ENCODE measurements at regions not wholly inside any gene's neighbourhood (a gene's known extent, or its start where the extent isn't known, plus 50 kb on each side); places are given as distances from the start of the nearest gene placed in this dataset.

DNA sequence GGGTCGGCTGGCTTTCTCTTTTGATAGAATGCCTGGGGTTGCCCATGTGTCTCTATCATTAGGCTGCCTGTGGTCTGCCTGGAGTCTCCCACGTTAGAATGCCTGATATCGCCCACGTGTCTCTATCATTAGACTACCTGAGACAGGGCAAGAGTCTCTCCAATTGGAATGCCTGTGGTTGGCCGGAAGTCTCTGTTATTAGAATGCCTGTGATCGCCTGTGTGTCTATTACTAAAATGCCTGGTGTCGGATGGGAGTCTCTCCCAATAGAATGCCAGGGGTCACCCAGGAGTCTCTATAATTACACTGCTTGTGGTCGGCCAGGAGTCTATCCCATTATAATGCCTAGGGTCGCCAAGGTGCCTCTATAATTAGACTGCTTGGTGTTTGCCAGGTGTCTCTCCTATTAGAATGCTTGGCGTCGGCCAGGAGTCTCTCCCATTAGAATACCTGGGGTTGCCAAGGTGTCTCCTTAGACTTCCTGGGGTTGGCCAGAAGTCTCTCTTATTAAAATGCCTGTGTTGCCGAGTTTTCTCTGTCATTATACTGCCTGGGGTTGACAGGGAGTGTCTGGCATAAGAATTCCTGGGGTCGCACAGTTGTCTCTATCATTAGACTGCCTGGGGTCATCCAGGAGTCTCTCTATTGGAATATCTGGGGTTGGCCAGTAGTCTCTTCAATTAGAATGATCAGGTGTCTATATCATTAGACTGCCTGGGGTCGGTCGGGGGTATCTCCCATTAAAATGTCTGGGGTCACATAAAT is 2272.8 kb downstream of the TP53TG3F start:
- TF ChIP-seq CBX3 (IDR thresholded peaks at IDR 0.05; ENCODE audit: low read depth), result no peak
- TF ChIP-seq SP1 (IDR thresholded peaks at IDR 0.05; ENCODE audit: low read depth), result no peak
- no peak for TF ChIP-seq TCF7L2 (IDR thresholded peaks at IDR 0.05; ENCODE audit: borderline replicate concordance, extremely low read depth, insufficient read depth, insufficient read length)
- no peak for TF ChIP-seq FOSL1 (IDR thresholded peaks at IDR 0.05; ENCODE audit: low read depth)
- TF ChIP-seq EZH2 (IDR thresholded peaks at IDR 0.05), result no peak
- TF ChIP-seq REST (IDR thresholded peaks at IDR 0.05; ENCODE audit: low read depth), result no peak
- TF ChIP-seq CEBPB (IDR thresholded peaks at IDR 0.05; ENCODE audit: low read depth), result no peak
- no peak for TF ChIP-seq POLR2AphosphoS5 (IDR thresholded peaks at IDR 0.05; ENCODE audit: low read depth, low read length)
- TF ChIP-seq RAD21 (IDR thresholded peaks at IDR 0.05; ENCODE audit: low read depth), result no peak
- no peak for TF ChIP-seq ZNF274 (IDR thresholded peaks at IDR 0.05; ENCODE audit: low read depth, low read length)
- TF ChIP-seq, protein P1, sequence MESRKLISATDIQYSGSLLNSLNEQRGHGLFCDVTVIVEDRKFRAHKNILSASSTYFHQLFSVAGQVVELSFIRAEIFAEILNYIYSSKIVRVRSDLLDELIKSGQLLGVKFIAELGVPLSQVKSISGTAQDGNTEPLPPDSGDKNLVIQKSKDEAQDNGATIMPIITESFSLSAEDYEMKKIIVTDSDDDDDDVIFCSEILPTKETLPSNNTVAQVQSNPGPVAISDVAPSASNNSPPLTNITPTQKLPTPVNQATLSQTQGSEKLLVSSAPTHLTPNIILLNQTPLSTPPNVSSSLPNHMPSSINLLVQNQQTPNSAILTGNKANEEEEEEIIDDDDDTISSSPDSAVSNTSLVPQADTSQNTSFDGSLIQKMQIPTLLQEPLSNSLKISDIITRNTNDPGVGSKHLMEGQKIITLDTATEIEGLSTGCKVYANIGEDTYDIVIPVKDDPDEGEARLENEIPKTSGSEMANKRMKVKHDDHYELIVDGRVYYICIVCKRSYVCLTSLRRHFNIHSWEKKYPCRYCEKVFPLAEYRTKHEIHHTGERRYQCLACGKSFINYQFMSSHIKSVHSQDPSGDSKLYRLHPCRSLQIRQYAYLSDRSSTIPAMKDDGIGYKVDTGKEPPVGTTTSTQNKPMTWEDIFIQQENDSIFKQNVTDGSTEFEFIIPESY (IDR thresholded peaks at IDR 0.05; ENCODE audit: extremely low read depth, insufficient replicate concordance, low read length), result no peak
- no peak for TF ChIP-seq SIN3A (IDR thresholded peaks at IDR 0.05; ENCODE audit: low read depth)
- TF ChIP-seq ELF1 (IDR thresholded peaks at IDR 0.05; ENCODE audit: borderline replicate concordance, low read depth), result no peak
- TF ChIP-seq, protein P2, sequence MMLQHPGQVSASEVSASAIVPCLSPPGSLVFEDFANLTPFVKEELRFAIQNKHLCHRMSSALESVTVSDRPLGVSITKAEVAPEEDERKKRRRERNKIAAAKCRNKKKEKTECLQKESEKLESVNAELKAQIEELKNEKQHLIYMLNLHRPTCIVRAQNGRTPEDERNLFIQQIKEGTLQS (IDR thresholded peaks at IDR 0.05), result no peak
- TF ChIP-seq EZH2phosphoT487 (IDR thresholded peaks at IDR 0.05; ENCODE audit: borderline replicate concordance), result no peak
- TF ChIP-seq JUND (IDR thresholded peaks at IDR 0.05), result no peak
- TF ChIP-seq YY1 (IDR thresholded peaks at IDR 0.05; ENCODE audit: extremely low read depth, insufficient replicate concordance, low read depth, low read length), result no peak
- TF ChIP-seq SRF (IDR thresholded peaks at IDR 0.05; ENCODE audit: low read depth), result no peak
- H3K36me3 ChIP-seq (ENCODE audit: control insufficient read depth in 1 of 2, insufficient read depth in 2 of 2, low read length in 2 of 2), result no peaks in the 10 kb centered on the region
- no peak overlapping the region for H3K9ac ChIP-seq (ENCODE audit: low read length)
- H2AFZ ChIP-seq (ENCODE audit: low read depth, low read length, poor library complexity, severe bottlenecking), result no peak overlapping the region
- no peaks in the 10 kb centered on the region for H3K27me3 ChIP-seq (ENCODE audit: insufficient read depth, low read length)
- no peaks in the 10 kb centered on the region for H3K9me3 ChIP-seq (ENCODE audit: control insufficient read depth in 1 of 2, insufficient read depth in 1 of 2, low read depth in 1 of 2, low read length in 2 of 2)
- H4K20me1 ChIP-seq (ENCODE audit: insufficient read depth), result no peaks in the 10 kb centered on the region
- ChIA-PET RAD21 (ENCODE audit: low non-redundant PET in 1 of 2, low total read pairs in 2 of 2, uncharacterized antibody in 2 of 2, unreplicated experiment in 2 of 2) (no interaction called here), POLR2A (no interaction called here), CTCF (no interaction called here)
- H3K4me2 ChIP-seq (ENCODE audit: low read length), result no peak overlapping the region
- no peaks in the 10 kb centered on the region for H3K9me2 ChIP-seq (ENCODE audit: insufficient read depth)
- no peaks in the 10 kb centered on the region for H3K79me2 ChIP-seq (ENCODE audit: insufficient read depth, low read length)
- BruUV-seq (replicated peaks), result no TSS peak
- no peak overlapping the region for H3K27ac ChIP-seq (ENCODE audit: low read depth, low read length)
- H3K4me3 ChIP-seq (replicated peaks in 1 of 2; ENCODE audit: low read depth in 1 of 2, low read length in 2 of 2), result no peak overlapping the region
- intact Hi-C loops (cut with micrococcal nuclease), result no loop called here
- ATAC-seq (no peak), DNase-seq (ENCODE audit: low read depth, low spot score) (no peak)
- peaks cover 0 to 5% of the 10 kb centered on the region in 2 experiments; a peak in 3 of 4 replicates for H3K4me1 ChIP-seq (ENCODE audit: control insufficient read depth in 1 of 2, insufficient read depth in 2 of 2, low read length in 2 of 2)

Data from HCT116 (cell line).